ENCODE measurements at regions not wholly inside any gene's neighbourhood (a gene's known extent, or its start where the extent isn't known, plus 50 kb on each side); places are given as distances from the start of the nearest gene placed in this dataset.
"Not testable (repeated sequence)": the region's sequence is repeated elsewhere in the genome, so short reads cannot be mapped to it uniquely, and the experiment has no call there.

DNA sequence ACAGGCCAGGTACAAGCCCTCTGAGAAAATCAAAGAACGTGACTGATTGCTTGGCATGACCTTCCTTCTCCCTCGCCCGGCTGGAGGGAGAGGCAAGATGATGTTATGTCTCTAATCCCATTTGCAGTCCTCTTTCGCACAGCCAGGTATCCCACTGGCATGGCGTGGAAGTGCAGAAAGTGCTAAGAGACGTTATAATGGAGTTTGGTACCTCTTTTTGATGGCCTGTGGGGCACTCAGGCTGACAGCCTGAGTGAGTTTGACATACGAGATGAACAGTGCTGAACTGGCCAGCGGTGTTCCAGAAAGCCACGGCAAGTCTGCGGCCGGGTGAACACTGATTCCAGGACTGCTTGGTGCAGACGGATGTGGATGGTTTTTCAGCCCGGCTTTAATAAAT, 241.6 kb downstream of the RAB11FIP2 start:
- TF ChIP-seq CTCF (IDR thresholded peaks at IDR 0.05; ENCODE audit: unreplicated experiment) = no peak
- no peaks in the 10 kb centered on the region for H3K9me3 Mint-ChIP-seq (ENCODE audit: low read depth, unreplicated experiment)
- H3K4me1 Mint-ChIP-seq (ENCODE audit: low read depth, unreplicated experiment) = no peaks in the 10 kb centered on the region
- no peak for DNase-seq
- intact Hi-C loops (cut with micrococcal nuclease; ENCODE audit: unreplicated experiment) = no loop called here
- no peaks in the 10 kb centered on the region for H3K36me3 Mint-ChIP-seq (ENCODE audit: insufficient read depth, unreplicated experiment)
- no peak overlapping the region for H3K27ac Mint-ChIP-seq (ENCODE audit: unreplicated experiment)
- CTCF ChIA-PET = no interaction called here
- H3K4me3 Mint-ChIP-seq (ENCODE audit: low read depth, unreplicated experiment) = no peak overlapping the region
- BruUV-seq (replicated peaks) = no TSS peak
- H3K27me3 Mint-ChIP-seq (ENCODE audit: unreplicated experiment) = peaks cover 12% of the 10 kb centered on the region

- intact Hi-C loops (cut with micrococcal nuclease; ENCODE audit: unreplicated experiment) = no loop called here
These were observed 239.3 kb downstream of the RAB11FIP2 start for GRCh38 chr10:117807441-117807840.

DNA sequence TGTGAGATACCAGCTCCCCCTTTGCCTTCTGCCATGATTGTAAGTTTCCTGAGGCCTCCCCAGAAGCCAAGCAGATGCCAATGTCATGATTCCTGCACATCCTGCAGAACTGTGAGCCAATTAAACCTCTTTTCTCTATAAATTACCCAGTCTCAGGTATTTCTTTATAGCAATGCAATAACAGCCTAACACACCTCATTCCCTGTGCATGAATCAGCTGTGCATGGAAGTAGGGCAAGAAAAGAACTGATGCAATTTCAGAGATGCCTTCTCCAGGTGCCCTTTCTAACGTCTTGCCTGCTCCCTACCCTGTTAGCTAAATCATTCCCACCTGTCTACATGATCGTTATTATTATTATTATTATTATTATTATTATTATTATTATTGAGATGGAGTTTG, 230.9 kb downstream of the RAB11FIP2 start:
- H3K36me3 Mint-ChIP-seq (ENCODE audit: insufficient read depth, unreplicated experiment); H3K4me3 Mint-ChIP-seq (ENCODE audit: low read depth, unreplicated experiment); H3K4me1 Mint-ChIP-seq (ENCODE audit: low read depth, unreplicated experiment); BruUV-seq (replicated peaks); intact Hi-C loops (cut with micrococcal nuclease; ENCODE audit: unreplicated experiment); DNase-seq; CTCF ChIA-PET; H3K9me3 Mint-ChIP-seq (ENCODE audit: low read depth, unreplicated experiment); H3K27ac Mint-ChIP-seq (ENCODE audit: unreplicated experiment): not testable (repeated sequence)
- peaks cover 20% of the 10 kb centered on the region for H3K27me3 Mint-ChIP-seq (ENCODE audit: unreplicated experiment)

More at GRCh38 chr10:117807441-117807840, 239.3 kb downstream of the RAB11FIP2 start:
- CTCF ChIA-PET = no interaction called here
- peaks cover 12% of the 10 kb centered on the region for H3K27me3 Mint-ChIP-seq (ENCODE audit: unreplicated experiment)
- no peak for DNase-seq
- no peak overlapping the region for H3K4me3 Mint-ChIP-seq (ENCODE audit: low read depth, unreplicated experiment)
- TF ChIP-seq CTCF (IDR thresholded peaks at IDR 0.05; ENCODE audit: unreplicated experiment) = no peak
- no peaks in the 10 kb centered on the region for H3K36me3 Mint-ChIP-seq (ENCODE audit: insufficient read depth, unreplicated experiment)
- H3K4me1 Mint-ChIP-seq (ENCODE audit: low read depth, unreplicated experiment) = no peaks in the 10 kb centered on the region
- H3K9me3 Mint-ChIP-seq (ENCODE audit: low read depth, unreplicated experiment) = no peaks in the 10 kb centered on the region
- BruUV-seq (replicated peaks) = no TSS peak
- no peak overlapping the region for H3K27ac Mint-ChIP-seq (ENCODE audit: unreplicated experiment)

GRCh38 chr10:117817116-117817515, 229.6 kb downstream of the RAB11FIP2 start:
- CTCF ChIA-PET = no interaction called here
- H3K36me3 Mint-ChIP-seq (ENCODE audit: insufficient read depth, unreplicated experiment) = no peaks in the 10 kb centered on the region
- H3K9me3 Mint-ChIP-seq (ENCODE audit: low read depth, unreplicated experiment) = peaks cover 4% of the 10 kb centered on the region
- intact Hi-C loops (cut with micrococcal nuclease; ENCODE audit: unreplicated experiment) = no loop called here
- H3K4me1 Mint-ChIP-seq (ENCODE audit: low read depth, unreplicated experiment) = no peaks in the 10 kb centered on the region
- no peak for TF ChIP-seq CTCF (IDR thresholded peaks at IDR 0.05; ENCODE audit: unreplicated experiment)
- peaks cover 20% of the 10 kb centered on the region for H3K27me3 Mint-ChIP-seq (ENCODE audit: unreplicated experiment)
- no peak overlapping the region for H3K27ac Mint-ChIP-seq (ENCODE audit: unreplicated experiment)
- BruUV-seq (replicated peaks) = no TSS peak
- DNase-seq = no peak
- no peak overlapping the region for H3K4me3 Mint-ChIP-seq (ENCODE audit: low read depth, unreplicated experiment)

DNA sequence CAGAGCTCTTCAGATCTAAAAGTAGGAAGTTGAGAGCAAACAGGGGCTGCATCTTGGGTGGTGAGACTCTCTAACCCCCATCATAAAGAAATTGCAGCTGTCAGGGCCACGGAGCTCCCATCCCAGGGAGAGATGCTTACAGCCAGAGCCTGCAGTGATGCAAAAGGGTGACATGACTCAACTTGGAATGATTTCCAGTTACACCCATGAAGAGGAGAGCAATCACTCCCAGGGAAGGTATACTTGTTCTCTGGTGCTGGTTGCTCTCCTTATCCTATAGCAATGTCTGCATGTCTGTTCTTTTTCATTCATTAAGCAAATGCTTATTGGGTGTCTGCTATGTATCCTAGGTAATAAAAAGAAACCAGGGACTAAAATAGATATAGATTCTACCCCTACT, 228.0 kb downstream of the RAB11FIP2 start:
- Mint-ChIP-seq H3K36me3 (ENCODE audit: insufficient read depth, unreplicated experiment) (no peaks in the 10 kb centered on the region), H3K27me3 (ENCODE audit: unreplicated experiment) (peaks cover 20% of the 10 kb centered on the region), H3K27ac (ENCODE audit: unreplicated experiment) (no peak overlapping the region), H3K4me3 (ENCODE audit: low read depth, unreplicated experiment) (no peak overlapping the region), H3K9me3 (ENCODE audit: low read depth, unreplicated experiment) (peaks cover 4% of the 10 kb centered on the region), H3K4me1 (ENCODE audit: low read depth, unreplicated experiment) (no peaks in the 10 kb centered on the region)
- CTCF ChIA-PET = no interaction called here
- TF ChIP-seq CTCF (IDR thresholded peaks at IDR 0.05; ENCODE audit: unreplicated experiment) = no peak
- no TSS peak for BruUV-seq (replicated peaks)
- intact Hi-C loops (cut with micrococcal nuclease; ENCODE audit: unreplicated experiment) = no loop called here
- no peak for DNase-seq

Data from Calu3 (cell line).